ENCODE measurements at regions not wholly inside any gene's neighbourhood (a gene's known extent, or its start where the extent isn't known, plus 50 kb on each side); places are given as distances from the start of the nearest gene placed in this dataset.
"Not testable (repeated sequence)": the region's sequence is repeated elsewhere in the genome, so short reads cannot be mapped to it uniquely, and the experiment has no call there.

DNA sequence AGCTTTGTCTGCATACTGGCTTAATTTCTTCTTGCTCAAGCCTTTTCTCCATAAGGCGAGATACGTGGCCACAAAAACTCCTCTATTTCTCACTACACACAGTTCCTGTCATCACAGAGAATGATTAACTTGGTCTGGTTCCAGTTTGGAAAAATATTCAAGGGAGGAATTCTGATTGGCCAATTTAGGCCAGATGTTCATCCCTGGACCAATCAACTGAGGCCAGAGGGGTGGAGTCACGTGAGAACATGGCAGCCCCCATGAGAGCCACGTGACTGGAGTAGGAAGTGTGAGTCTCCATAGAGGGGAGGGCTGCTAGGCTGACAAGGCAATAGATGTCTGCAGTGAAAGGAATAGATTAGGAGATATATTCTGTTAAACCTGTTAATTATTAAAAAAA, 200.0 kb downstream of the OTOP1 start:
- not testable (repeated sequence) for ATAC-seq

GRCh38 chr4:4028752-4029151, 198.0 kb downstream of the OTOP1 start:
- H3K4me1 ChIP-seq; H3K36me3 ChIP-seq; H3K27ac ChIP-seq; H3K27me3 ChIP-seq; H3K9me3 ChIP-seq; intact Hi-C loops (cut with DNase I); ATAC-seq; H3K4me3 ChIP-seq; DNase-seq: not testable (repeated sequence)
- 57% methylated on average over 3 of the region's 3 CpGs for WGBS (ENCODE audit: insufficient coverage, low coverage, low lambda C conversion rate, missing lambda C conversion rate)

More for the DNA sequence above, 200.0 kb downstream of the OTOP1 start:
- DNase-seq; intact Hi-C loops (cut with DNase I); H3K36me3 ChIP-seq; H3K9me3 ChIP-seq; H3K27me3 ChIP-seq; H3K4me3 ChIP-seq; H3K27ac ChIP-seq; H3K4me1 ChIP-seq: not testable (repeated sequence)
- 37% methylated on average over 4 of the region's 4 CpGs for WGBS (ENCODE audit: insufficient coverage, low coverage, low lambda C conversion rate, missing lambda C conversion rate)

GRCh38 chr4:4030509-4030908, 196.2 kb downstream of the OTOP1 start:
- H3K4me3 ChIP-seq; H3K9me3 ChIP-seq; H3K36me3 ChIP-seq; DNase-seq; intact Hi-C loops (cut with DNase I); H3K4me1 ChIP-seq; H3K27ac ChIP-seq; H3K27me3 ChIP-seq; ATAC-seq: not testable (repeated sequence)
- 48% methylated on average over 9 of the region's 9 CpGs for WGBS (ENCODE audit: insufficient coverage, low coverage, low lambda C conversion rate, missing lambda C conversion rate)

DNA sequence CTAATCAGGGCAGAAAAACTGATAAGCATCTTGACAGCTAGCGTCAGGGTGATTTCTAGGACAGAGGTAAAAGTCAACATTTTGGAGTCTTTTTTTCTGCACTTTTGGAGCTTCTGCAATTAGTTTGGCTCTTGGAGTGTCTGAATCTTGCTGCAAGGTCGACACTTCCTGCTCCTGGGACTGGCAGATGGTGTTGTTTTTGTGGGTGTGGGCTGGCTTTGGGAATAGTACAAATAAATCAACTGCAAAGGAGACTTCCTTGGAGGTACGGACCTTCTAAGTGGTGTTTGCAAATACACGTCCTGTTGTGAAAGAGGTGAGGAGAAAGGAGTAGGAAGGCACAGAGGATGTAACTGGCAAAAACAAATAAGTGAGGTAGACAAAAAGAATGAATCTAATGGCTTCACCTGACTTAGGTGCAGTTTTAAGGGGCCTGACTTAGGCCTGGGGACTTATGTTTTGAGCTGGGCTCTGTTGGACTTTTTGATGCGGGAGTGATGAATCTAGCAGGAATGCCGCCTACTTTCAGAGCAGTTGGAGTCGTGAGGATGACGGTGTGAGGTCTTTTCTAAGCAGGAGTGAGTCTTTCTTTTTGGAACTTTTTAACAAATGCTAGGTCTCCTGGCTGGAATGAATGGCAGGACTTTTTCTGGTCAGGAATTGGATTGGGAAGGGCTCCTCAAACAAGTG, 195.1 kb downstream of the OTOP1 start:
- H3K9me3 ChIP-seq; intact Hi-C loops (cut with DNase I); DNase-seq; H3K4me3 ChIP-seq; ATAC-seq; H3K27ac ChIP-seq; H3K4me1 ChIP-seq; H3K27me3 ChIP-seq; H3K36me3 ChIP-seq: not testable (repeated sequence)
- 48% methylated on average over 8 of the region's 8 CpGs for WGBS (ENCODE audit: insufficient coverage, low coverage, low lambda C conversion rate, missing lambda C conversion rate)

- H3K27ac ChIP-seq; H3K4me1 ChIP-seq; intact Hi-C loops (cut with DNase I); H3K4me3 ChIP-seq; H3K27me3 ChIP-seq; H3K9me3 ChIP-seq; H3K36me3 ChIP-seq; ATAC-seq; DNase-seq: not testable (repeated sequence)
- WGBS (ENCODE audit: insufficient coverage, low coverage, low lambda C conversion rate, missing lambda C conversion rate), result 78% methylated on average over 9 of the region's 9 CpGs
Measured at GRCh38 chr4:4032364-4032763, 194.4 kb downstream of the OTOP1 start.

DNA sequence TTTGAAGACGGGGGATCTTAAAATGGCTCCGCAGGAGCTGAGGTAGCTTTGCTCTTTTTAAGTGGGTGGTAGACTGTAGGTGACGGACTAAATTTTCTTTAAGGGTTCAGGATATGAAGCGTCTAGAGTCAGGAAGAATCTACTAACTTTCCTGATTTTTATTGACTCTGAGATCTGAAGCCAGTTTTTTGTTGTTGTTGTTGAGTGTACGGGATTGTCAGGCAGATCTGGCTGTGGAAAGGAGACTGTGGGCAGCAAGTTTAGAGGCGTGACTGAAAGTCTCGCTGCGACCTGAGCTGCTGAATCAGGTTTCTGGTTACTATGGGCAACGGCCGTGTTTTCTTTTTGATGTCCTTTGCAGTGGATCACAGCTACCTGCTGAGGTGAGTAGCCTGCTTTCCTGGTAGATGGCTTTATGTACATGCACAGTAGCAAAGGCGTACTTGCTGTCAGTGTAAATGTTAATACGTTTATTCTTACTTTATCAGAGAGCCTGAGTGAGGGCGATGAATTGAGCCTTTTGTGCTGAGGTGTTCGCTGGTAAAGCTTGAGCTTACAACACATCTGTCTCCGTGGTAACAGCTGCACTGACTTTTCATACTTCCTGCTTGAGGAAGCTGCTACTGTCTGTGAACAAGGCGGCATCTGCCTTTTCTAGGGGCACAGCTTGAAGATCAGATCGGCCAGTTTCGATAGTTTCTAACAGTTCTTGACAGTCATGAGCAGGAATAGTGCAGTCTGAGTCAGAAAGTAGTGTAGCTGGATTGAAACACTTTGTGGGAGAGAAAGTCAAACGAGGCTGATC, 193.7 kb downstream of the OTOP1 start:
- intact Hi-C loops (cut with DNase I); H3K4me1 ChIP-seq; H3K9me3 ChIP-seq; H3K27ac ChIP-seq; H3K36me3 ChIP-seq; DNase-seq; H3K27me3 ChIP-seq; H3K4me3 ChIP-seq; ATAC-seq: not testable (repeated sequence)
- 48% methylated on average over 17 of the region's 19 CpGs for WGBS (ENCODE audit: insufficient coverage, low coverage, low lambda C conversion rate, missing lambda C conversion rate)

DNA sequence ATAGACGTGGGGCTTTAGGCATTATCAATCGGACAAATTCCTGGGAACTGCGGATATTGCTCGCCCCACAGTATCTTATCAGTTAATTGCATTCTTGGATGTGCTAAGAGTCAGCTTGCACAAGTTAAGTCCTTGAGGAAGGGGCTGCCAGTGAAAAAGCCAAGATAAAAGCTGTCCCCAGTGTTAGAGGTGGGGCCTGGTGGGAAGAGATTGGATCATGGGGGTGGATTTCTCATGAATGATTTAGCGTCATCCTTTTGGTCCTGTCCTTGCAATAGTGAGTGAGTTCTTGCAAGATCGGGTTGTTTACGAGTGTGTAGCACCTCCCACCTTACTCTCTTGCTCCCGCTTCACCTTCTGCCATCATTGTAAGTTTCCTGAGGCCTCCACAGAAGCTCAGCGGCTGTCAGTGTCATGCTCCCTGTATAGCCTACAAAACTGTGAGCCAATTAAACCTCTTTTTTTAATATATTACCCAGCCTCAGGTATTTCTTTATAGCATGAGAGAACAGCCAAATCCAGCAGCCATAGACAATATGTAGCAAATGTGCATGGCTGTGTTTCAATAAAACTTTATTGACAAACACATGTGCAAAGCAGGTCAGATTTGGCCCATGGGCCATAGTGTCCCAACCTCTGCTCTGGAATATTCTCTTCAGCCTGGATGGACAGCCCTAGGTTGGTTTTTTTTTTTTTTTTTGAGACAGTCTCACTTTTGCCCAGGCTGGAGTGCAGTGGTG, 189.2 kb downstream of the OTOP1 start:
- H3K9me3 ChIP-seq; ATAC-seq; H3K4me1 ChIP-seq; H3K27me3 ChIP-seq; H3K4me3 ChIP-seq; H3K36me3 ChIP-seq; DNase-seq; H3K27ac ChIP-seq; intact Hi-C loops (cut with DNase I): not testable (repeated sequence)
- 64% methylated on average over 8 of the region's 9 CpGs for WGBS (ENCODE audit: insufficient coverage, low coverage, low lambda C conversion rate, missing lambda C conversion rate)

DNA sequence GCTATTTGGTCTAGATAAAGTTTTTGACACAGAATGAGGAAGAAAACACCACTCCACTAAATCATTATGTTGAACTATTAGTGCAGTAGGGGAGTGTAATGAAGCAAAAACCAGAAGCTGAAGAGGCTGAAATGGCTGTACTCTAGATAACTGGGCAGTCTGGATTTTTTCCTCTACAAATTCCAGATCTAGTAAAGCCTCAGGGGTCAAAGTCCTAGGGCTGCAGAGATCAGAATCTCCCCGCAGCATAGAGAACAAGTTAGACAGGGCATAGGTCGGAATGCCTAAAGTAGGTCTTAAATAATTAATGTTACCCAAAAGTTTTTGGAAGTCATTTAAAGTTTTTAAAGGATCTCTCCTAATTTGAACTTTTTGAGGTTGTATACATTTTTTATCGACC, 180.9 kb downstream of the OTOP1 start:
- H3K27me3 ChIP-seq; H3K9me3 ChIP-seq; H3K4me3 ChIP-seq; DNase-seq; intact Hi-C loops (cut with DNase I); H3K36me3 ChIP-seq; H3K27ac ChIP-seq; H3K4me1 ChIP-seq; ATAC-seq: not testable (repeated sequence)
- 4% methylated on average over 3 of the region's 3 CpGs for WGBS (ENCODE audit: insufficient coverage, low coverage, low lambda C conversion rate, missing lambda C conversion rate)

- H3K27me3 ChIP-seq; H3K27ac ChIP-seq; H3K9me3 ChIP-seq; DNase-seq; H3K4me3 ChIP-seq; intact Hi-C loops (cut with DNase I); ATAC-seq; H3K36me3 ChIP-seq; H3K4me1 ChIP-seq: not testable (repeated sequence)
- WGBS (ENCODE audit: insufficient coverage, low coverage, low lambda C conversion rate, missing lambda C conversion rate), result 34% methylated on average over 5 of the region's 5 CpGs
Measured at GRCh38 chr4:4046686-4047085, 180.0 kb downstream of the OTOP1 start.

- H3K27me3 ChIP-seq; intact Hi-C loops (cut with DNase I): not testable (repeated sequence)
- WGBS (ENCODE audit: insufficient coverage, low coverage, low lambda C conversion rate, missing lambda C conversion rate), result 21% methylated on average over 12 of the region's 12 CpGs
Measured at GRCh38 chr4:4047202-4047601, 179.5 kb downstream of the OTOP1 start.

DNA sequence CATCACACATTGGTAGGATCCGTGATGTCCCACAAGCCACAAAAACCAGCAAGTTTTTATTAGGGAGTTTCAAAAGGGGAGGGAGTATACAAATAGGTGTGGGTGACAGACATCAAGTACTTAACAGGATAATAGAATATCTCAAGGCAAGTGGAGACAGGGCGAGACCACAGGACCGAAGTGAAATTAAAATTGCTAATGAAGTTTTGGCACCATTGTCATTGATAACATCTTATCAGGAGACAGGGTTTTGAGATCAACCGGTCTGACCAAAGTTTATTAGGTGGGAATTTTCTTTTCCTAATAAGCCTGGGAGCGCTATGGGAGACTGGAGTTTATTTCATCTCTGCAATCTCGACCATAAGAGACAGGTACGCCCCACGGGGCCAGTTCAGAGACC, 178.5 kb downstream of the OTOP1 start:
- intact Hi-C loops (cut with DNase I); H3K4me3 ChIP-seq; H3K4me1 ChIP-seq; H3K9me3 ChIP-seq; ATAC-seq; DNase-seq; H3K36me3 ChIP-seq; H3K27me3 ChIP-seq; H3K27ac ChIP-seq: not testable (repeated sequence)
- WGBS (ENCODE audit: insufficient coverage, low coverage, low lambda C conversion rate, missing lambda C conversion rate), result 6% methylated on average over 8 of the region's 8 CpGs

More at GRCh38 chr4:4047202-4047601, 179.5 kb downstream of the OTOP1 start:
- not testable (repeated sequence) for ATAC-seq, DNase-seq, H3K9me3 ChIP-seq, H3K4me1 ChIP-seq, H3K4me3 ChIP-seq, H3K27ac ChIP-seq, H3K36me3 ChIP-seq

Data from right lobe of liver (tissue), 6 donors.